Sigmoid colon (tissue), 6 donors: ENCODE measurements at regions not wholly inside any gene's neighbourhood (a gene's known extent, or its start where the extent isn't known, plus 50 kb on each side); places are given as distances from the start of the nearest gene placed in this dataset.

ENCODE experiments used
- DNase-seq: peaks from one replicate; pipeline ENCODE4 v3.0.0-alpha.2; 2019
- H3K27ac ChIP-seq, 4 donors: fragments of 200-600 bp; sonication (generic); one replicate each; pipeline ENCODE4 v1.5.1; 2016 to 2019; ENCODE audit warnings: mild to moderate bottlenecking in 1 of 4
- H3K27me3 ChIP-seq, 3 donors: fragments of 200-600 bp; sonication (generic); one replicate each; pipeline ENCODE4 v1.5.1; 2019; ENCODE audit warnings: mild to moderate bottlenecking in 1 of 3
- H3K36me3 ChIP-seq, 4 donors: fragments of 200-600 bp; sonication (generic); one replicate each; pipeline ENCODE4 v1.5.1; 2016 to 2019
- H3K4me1 ChIP-seq, 4 donors: fragments of 200-600 bp; sonication (generic); one replicate each; pipeline ENCODE4 v1.5.1; 2017 to 2019
- H3K4me3 ChIP-seq, 4 donors: fragments of 200-600 bp; sonication (generic); one replicate each; pipeline ENCODE4 v1.5.1; 2017 to 2019; ENCODE audit warnings: mild to moderate bottlenecking in 2 of 4, moderate library complexity in 1 of 4
- H3K9me3 ChIP-seq, 4 donors: fragments of 200-600 bp in 3 of 4; sonication (generic) in 3 of 4; one replicate each; pipeline versions ENCODE4 v1.5.1 to v1.6.1; 2013 to 2019
- EP300 ChIP-seq, 4 donors: sonication (generic); formaldehyde crosslinking; IDR thresholded peaks; one replicate each; pipeline ENCODE4 v1.6.1; 2017; ENCODE audit warnings: antibody characterized with exemption in 4 of 4
- POLR2A ChIP-seq, 2 donors: fragments of 450-650 bp; IDR thresholded peaks; one replicate each; pipeline ENCODE4 v1.6.1; 2016; ENCODE audit warnings: antibody characterized with exemption in 2 of 2, mild to moderate bottlenecking in 2 of 2, moderate library complexity in 2 of 2
- POLR2AphosphoS5 ChIP-seq, 4 donors: sonication (generic); formaldehyde crosslinking; IDR thresholded peaks; one replicate each; pipeline ENCODE4 v1.6.1; 2017; ENCODE audit warnings: antibody characterized with exemption in 4 of 4
- WGBS, 2 donors: extraction: QIAGEN DNeasy Blood & Tissue Kit; methylation state at CpG; one replicate each; pipeline ENCODE4 v1.1.7; 2013; 5-methylcytosine and 5-hydroxymethylcytosine counted together
- intact Hi-C: fragments of 100-400 bp; cut with DNase I; formaldehyde crosslinking; loops from one replicate; pipeline ENCODE4 v1.15.1; 2023
- TF ChIP-seq, protein P1 (sequence below), 4 experiments: fragments of 450-650 bp in 3 of 4; fragments of 200-600 bp in 1 of 4; IDR thresholded peaks; one replicate each; pipeline ENCODE4 v1.5.1; 2016 to 2019; ENCODE audit warnings: antibody characterized with exemption in 4 of 4, mild to moderate bottlenecking in 3 of 4, moderate library complexity in 2 of 4
- donor health status: healthy with polysubstance abuse.
- donor health status: healthy.

GRCh38 chrX:114097427-114097826, 486.5 kb upstream of the HTR2C start:
- WGBS, 2 donors, result 49 to 68% methylated on average over 1 of the region's 1 CpG
- Histone ChIP-seq H3K9me3 (no peaks in the 10 kb centered on the region), H3K4me3 (no peak overlapping the region), H3K27me3 (no peaks in the 10 kb centered on the region), H3K4me1 (no peaks in the 10 kb centered on the region), H3K36me3 (no peaks in the 10 kb centered on the region), H3K27ac (no peak overlapping the region)
- intact Hi-C loops, result no loop called here
- TF ChIP-seq POLR2A (IDR thresholded peaks at IDR 0.05) (no peak), POLR2AphosphoS5 (IDR thresholded peaks at IDR 0.05) (no peak), EP300 (IDR thresholded peaks at IDR 0.05) (no peak)
- TF ChIP-seq, protein P1, sequence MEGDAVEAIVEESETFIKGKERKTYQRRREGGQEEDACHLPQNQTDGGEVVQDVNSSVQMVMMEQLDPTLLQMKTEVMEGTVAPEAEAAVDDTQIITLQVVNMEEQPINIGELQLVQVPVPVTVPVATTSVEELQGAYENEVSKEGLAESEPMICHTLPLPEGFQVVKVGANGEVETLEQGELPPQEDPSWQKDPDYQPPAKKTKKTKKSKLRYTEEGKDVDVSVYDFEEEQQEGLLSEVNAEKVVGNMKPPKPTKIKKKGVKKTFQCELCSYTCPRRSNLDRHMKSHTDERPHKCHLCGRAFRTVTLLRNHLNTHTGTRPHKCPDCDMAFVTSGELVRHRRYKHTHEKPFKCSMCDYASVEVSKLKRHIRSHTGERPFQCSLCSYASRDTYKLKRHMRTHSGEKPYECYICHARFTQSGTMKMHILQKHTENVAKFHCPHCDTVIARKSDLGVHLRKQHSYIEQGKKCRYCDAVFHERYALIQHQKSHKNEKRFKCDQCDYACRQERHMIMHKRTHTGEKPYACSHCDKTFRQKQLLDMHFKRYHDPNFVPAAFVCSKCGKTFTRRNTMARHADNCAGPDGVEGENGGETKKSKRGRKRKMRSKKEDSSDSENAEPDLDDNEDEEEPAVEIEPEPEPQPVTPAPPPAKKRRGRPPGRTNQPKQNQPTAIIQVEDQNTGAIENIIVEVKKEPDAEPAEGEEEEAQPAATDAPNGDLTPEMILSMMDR (IDR thresholded peaks at IDR 0.05), result no peak
- DNase-seq, result no peak

- H3K36me3 ChIP-seq, result no peaks in the 10 kb centered on the region
- no peaks in the 10 kb centered on the region for H3K9me3 ChIP-seq
- intact Hi-C loops, result no loop called here
- H3K4me1 ChIP-seq, result no peaks in the 10 kb centered on the region
- WGBS, 2 donors, result 88 to 90% methylated on average over 3 of the region's 3 CpGs
- TF ChIP-seq EP300 (IDR thresholded peaks at IDR 0.05) (no peak), POLR2AphosphoS5 (IDR thresholded peaks at IDR 0.05) (no peak), POLR2A (IDR thresholded peaks at IDR 0.05) (no peak)
- TF ChIP-seq, protein P1 (IDR thresholded peaks at IDR 0.05), result no peak
- H3K27me3 ChIP-seq, result no peaks in the 10 kb centered on the region
- DNase-seq, result no peak
- no peak overlapping the region for H3K4me3 ChIP-seq
- H3K27ac ChIP-seq, result no peak overlapping the region
These were observed 488.1 kb upstream of the HTR2C start for GRCh38 chrX:114095789-114096188.

GRCh38 chrX:114087543-114087942, 496.3 kb upstream of the HTR2C start:
- no peaks in the 10 kb centered on the region for H3K27me3 ChIP-seq
- intact Hi-C loops, result no loop called here
- no peak overlapping the region for H3K4me3 ChIP-seq
- H3K36me3 ChIP-seq, result no peaks in the 10 kb centered on the region
- H3K4me1 ChIP-seq, result no peaks in the 10 kb centered on the region
- no peaks in the 10 kb centered on the region for H3K9me3 ChIP-seq
- WGBS, 2 donors, result 81 to 85% methylated on average over 1 of the region's 1 CpG
- no peak overlapping the region for H3K27ac ChIP-seq
- TF ChIP-seq POLR2AphosphoS5 (IDR thresholded peaks at IDR 0.05) (no peak), POLR2A (IDR thresholded peaks at IDR 0.05) (no peak), EP300 (IDR thresholded peaks at IDR 0.05) (no peak)
- TF ChIP-seq, protein P1 (IDR thresholded peaks at IDR 0.05), result no peak
- no peak for DNase-seq

DNA sequence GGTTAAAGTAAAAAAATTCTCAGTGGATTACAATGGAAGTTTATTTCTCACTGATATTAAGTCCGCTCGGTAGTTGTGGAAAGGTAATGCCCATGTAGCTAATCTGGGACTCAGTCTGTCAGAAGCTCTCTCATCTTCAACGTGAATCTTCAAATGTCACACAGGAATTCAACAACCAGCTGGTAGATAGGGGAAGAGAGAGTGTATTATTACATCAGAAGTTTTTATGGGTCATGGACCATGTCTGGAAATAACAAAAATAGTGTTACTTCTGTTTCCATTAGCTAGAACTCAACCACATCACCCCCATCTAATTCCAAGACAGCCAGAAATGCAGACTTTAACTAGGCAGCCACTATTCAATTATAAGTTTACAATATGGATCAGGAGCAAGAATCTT, 506.1 kb upstream of the HTR2C start:
- TF ChIP-seq, protein P1 (IDR thresholded peaks at IDR 0.05), result no peak
- TF ChIP-seq POLR2AphosphoS5 (IDR thresholded peaks at IDR 0.05) (no peak), POLR2A (IDR thresholded peaks at IDR 0.05) (no peak), EP300 (IDR thresholded peaks at IDR 0.05) (no peak)
- Histone ChIP-seq H3K4me3 (no peak overlapping the region), H3K27me3 (no peaks in the 10 kb centered on the region), H3K36me3 (no peaks in the 10 kb centered on the region), H3K4me1 (no peaks in the 10 kb centered on the region), H3K27ac (no peak overlapping the region), H3K9me3 (no peaks in the 10 kb centered on the region)
- DNase-seq, result no peak
- WGBS, 2 donors, result 51 to 60% methylated on average over 3 of the region's 3 CpGs
- intact Hi-C loops, result no loop called here

- Histone ChIP-seq H3K4me3 (no peak overlapping the region), H3K27ac (no peak overlapping the region), H3K4me1 (no peaks in the 10 kb centered on the region), H3K9me3 (no peaks in the 10 kb centered on the region), H3K27me3 (no peaks in the 10 kb centered on the region), H3K36me3 (no peaks in the 10 kb centered on the region)
- TF ChIP-seq POLR2A (IDR thresholded peaks at IDR 0.05) (no peak), POLR2AphosphoS5 (IDR thresholded peaks at IDR 0.05) (no peak), EP300 (IDR thresholded peaks at IDR 0.05) (no peak)
- TF ChIP-seq, protein P1 (IDR thresholded peaks at IDR 0.05), result no peak
- 67 to 72% methylated on average over 4 of the region's 4 CpGs for WGBS, 2 donors
- no peak for DNase-seq
- intact Hi-C loops, result no loop called here
These were observed 508.7 kb upstream of the HTR2C start for GRCh38 chrX:114075073-114075673.
